Bronchial epithelial cell (primary cell): ENCODE measurements at regions not wholly inside any gene's neighbourhood (a gene's known extent, or its start where the extent isn't known, plus 50 kb on each side); places are given as distances from the start of the nearest gene placed in this dataset.
"Not testable (repeated sequence)": the region's sequence is repeated elsewhere in the genome, so short reads cannot be mapped to it uniquely, and the experiment has no call there.

Experiments used
- DNase-seq: peaks from one replicate; pipeline ENCODE4 v3.0.0-alpha.2; 2010; ENCODE audit warnings: low read depth
- FAIRE-seq: peaks from 2 replicates; lab custom pipeline; 2011; peaks lifted over from hg19 to GRCh38; lab: Jason Lieb, UNC
- H3K27me3 ChIP-seq: 2 replicates; pipeline ENCODE4 v1.5.1; 2011; ENCODE audit warnings: low read length; ENCODE audit not compliant: control insufficient read depth, insufficient read depth
- H3K36me3 ChIP-seq: 2 replicates; pipeline ENCODE4 v1.5.1; 2011; ENCODE audit warnings: low read length; ENCODE audit not compliant: control insufficient read depth, insufficient read depth
- H3K4me3 ChIP-seq: 2 replicates; pipeline ENCODE4 v1.5.1; 2011; ENCODE audit warnings: mild to moderate bottlenecking, low read depth, low read length, control low read depth
- TF ChIP-seq, protein P1 (sequence below): IDR thresholded peaks from 2 replicates; pipeline ENCODE4 v1.5.1; 2011; ENCODE audit warnings: mild to moderate bottlenecking, moderate library complexity, low read length, control low read depth, inconsistent platforms; ENCODE audit not compliant: insufficient read depth, severe bottlenecking

GRCh38 chr3:6421666-6422445, 439.1 kb upstream of the GRM7 start:
- H3K27me3 ChIP-seq = no peaks in the 10 kb centered on the region
- TF ChIP-seq, protein P1, sequence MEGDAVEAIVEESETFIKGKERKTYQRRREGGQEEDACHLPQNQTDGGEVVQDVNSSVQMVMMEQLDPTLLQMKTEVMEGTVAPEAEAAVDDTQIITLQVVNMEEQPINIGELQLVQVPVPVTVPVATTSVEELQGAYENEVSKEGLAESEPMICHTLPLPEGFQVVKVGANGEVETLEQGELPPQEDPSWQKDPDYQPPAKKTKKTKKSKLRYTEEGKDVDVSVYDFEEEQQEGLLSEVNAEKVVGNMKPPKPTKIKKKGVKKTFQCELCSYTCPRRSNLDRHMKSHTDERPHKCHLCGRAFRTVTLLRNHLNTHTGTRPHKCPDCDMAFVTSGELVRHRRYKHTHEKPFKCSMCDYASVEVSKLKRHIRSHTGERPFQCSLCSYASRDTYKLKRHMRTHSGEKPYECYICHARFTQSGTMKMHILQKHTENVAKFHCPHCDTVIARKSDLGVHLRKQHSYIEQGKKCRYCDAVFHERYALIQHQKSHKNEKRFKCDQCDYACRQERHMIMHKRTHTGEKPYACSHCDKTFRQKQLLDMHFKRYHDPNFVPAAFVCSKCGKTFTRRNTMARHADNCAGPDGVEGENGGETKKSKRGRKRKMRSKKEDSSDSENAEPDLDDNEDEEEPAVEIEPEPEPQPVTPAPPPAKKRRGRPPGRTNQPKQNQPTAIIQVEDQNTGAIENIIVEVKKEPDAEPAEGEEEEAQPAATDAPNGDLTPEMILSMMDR = no peak
- H3K4me3 ChIP-seq = no peak overlapping the region
- DNase-seq = no peak
- H3K36me3 ChIP-seq = no peaks in the 10 kb centered on the region
- FAIRE-seq = no peak

DNA sequence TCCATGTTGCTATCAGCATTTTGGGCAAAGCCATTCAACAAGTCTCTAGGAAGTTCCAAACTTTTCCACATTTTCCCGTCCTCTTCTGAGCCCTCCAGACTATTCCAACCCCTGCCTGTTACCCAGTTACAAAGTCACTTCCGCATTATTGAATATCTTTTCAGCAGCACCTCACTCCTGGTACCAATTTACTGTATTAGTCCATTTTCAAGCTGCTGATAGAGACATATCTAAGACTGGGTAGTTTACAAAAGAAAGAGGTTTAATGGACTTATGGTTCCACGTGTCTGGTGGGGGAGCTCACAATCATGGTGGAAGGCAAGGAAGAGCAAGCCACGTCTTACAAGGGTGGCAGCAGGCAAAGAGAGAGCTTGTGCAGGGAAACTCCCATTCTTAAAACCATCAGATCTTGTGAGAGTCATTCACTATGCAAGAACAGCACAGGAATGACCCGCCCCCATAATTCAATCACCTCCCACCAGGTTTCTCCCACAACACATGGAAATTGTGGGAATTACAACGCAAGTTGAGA, 435.6 kb upstream of the GRM7 start:
- no peak overlapping the region for H3K4me3 ChIP-seq
- FAIRE-seq = no peak
- no peak for DNase-seq
- H3K36me3 ChIP-seq = no peaks in the 10 kb centered on the region
- TF ChIP-seq, protein P1 = no peak
- H3K27me3 ChIP-seq = no peaks in the 10 kb centered on the region

DNA sequence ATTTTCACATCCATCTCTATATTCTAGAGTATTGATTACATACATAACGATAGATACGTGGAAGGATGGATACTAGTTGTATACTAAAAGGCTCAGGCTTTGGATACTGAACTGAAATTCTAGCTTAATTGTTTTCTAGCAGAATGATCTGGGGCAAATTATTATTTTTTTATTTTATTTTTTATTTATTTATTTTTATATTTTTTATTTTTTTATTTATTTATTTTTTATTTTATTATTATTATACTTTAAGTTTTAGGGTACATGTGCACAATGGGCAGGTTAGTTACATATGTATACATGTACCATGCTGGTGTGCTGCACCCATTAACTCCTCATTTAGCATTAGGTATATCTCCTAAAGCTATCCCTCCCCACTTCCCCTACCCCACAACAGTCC, 432.6 kb upstream of the GRM7 start:
- H3K36me3 ChIP-seq, H3K27me3 ChIP-seq, FAIRE-seq, DNase-seq, H3K4me3 ChIP-seq: not testable (repeated sequence)

DNA sequence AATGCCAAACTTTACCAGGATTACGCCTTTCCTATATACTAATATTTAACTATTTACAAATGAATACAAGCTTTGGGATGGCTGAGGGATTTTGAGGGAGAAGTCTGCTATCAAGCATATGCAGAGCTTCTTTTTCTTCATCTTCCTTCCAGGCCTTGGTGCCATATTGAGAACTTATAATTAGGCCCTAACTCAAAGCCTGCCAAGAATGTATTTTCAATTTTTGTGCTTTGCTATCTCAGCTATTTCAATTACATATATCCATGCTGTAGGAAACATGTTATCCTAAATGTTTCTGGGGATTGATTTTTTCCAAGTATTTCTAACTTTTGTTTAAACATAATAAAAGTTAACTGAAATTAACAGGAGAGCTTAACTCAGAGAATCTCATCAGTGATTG, 425.0 kb upstream of the GRM7 start:
- FAIRE-seq (no peak), DNase-seq (no peak)
- TF ChIP-seq, protein P1 = no peak
- Histone ChIP-seq H3K27me3 (no peaks in the 10 kb centered on the region), H3K4me3 (no peak overlapping the region), H3K36me3 (no peaks in the 10 kb centered on the region)

DNA sequence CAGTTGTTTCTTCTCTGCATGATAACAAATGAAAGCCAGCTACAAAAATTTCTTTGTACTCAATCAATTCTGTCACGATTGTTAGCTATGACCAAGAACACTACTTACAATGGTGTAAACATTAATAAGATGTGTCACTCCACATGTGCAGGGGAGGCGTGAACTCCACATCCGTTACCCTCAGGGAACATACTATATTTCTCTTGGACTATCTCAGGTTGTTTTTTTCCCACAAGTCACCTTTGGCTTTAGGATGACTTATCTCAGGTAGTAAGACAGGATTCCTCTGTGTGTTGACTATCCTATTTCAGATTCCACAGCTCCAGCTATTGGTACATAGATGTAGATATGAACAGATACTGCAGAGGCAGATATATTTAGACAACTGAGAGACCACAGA, 423.3 kb upstream of the GRM7 start:
- TF ChIP-seq, protein P1 = no peak
- no peak overlapping the region for H3K4me3 ChIP-seq
- H3K36me3 ChIP-seq = no peaks in the 10 kb centered on the region
- FAIRE-seq = no peak
- no peak for DNase-seq
- H3K27me3 ChIP-seq = no peaks in the 10 kb centered on the region

GRCh38 chr3:6438031-6438430, 422.9 kb upstream of the GRM7 start:
- no peak for DNase-seq
- Histone ChIP-seq H3K27me3 (no peaks in the 10 kb centered on the region), H3K4me3 (no peak overlapping the region), H3K36me3 (no peaks in the 10 kb centered on the region)
- FAIRE-seq = no peak
- TF ChIP-seq, protein P1 = no peak
